NOMO-1 treated with DMSO at 0.1 percent for 48 hours (cell line): ENCODE measurements at regions not wholly inside any gene's neighbourhood (a gene's known extent, or its start where the extent isn't known, plus 50 kb on each side); places are given as distances from the start of the nearest gene placed in this dataset.

Source experiments
- DNase-seq: peaks from one replicate; lab custom pipeline; 2025; ENCODE audit not compliant: unreplicated experiment; lab: John Stamatoyannopoulos, UW

GRCh38 chr3:181457190-181457589 lies 254.5 kb upstream of the SOX2 start:
- DNase-seq: no peak

GRCh38 chr3:181455276-181455675 lies 256.4 kb upstream of the SOX2 start:
- no peak for DNase-seq

GRCh38 chr3:181454451-181455027 lies 257.2 kb upstream of the SOX2 start:
- no peak for DNase-seq

- DNase-seq: no peak
These were observed 265.0 kb upstream of the SOX2 start for GRCh38 chr3:181446741-181447140.

- no peak for DNase-seq
These were observed 269.7 kb upstream of the SOX2 start for GRCh38 chr3:181442066-181442465.

- no peak for DNase-seq
These were observed 278.7 kb upstream of the SOX2 start for GRCh38 chr3:181432992-181433391.

GRCh38 chr3:181431748-181432147 lies 280.0 kb upstream of the SOX2 start:
- DNase-seq: no peak

- DNase-seq: no peak
These were observed 286.7 kb upstream of the SOX2 start for GRCh38 chr3:181425074-181425473.

GRCh38 chr3:181418233-181418632 lies 293.5 kb upstream of the SOX2 start:
- DNase-seq: no peak

GRCh38 chr3:181417748-181418147 lies 294.0 kb upstream of the SOX2 start:
- peak; percentile 3 for DNase-seq

GRCh38 chr3:181410870-181411269 lies 300.9 kb upstream of the SOX2 start:
- no peak for DNase-seq

- no peak for DNase-seq
These were observed 307.7 kb upstream of the SOX2 start for GRCh38 chr3:181403876-181404660.

GRCh38 chr3:181402347-181402746 lies 309.4 kb upstream of the SOX2 start:
- no peak for DNase-seq

GRCh38 chr3:181384970-181385369 lies 326.8 kb upstream of the SOX2 start:
- no peak for DNase-seq

- no peak for DNase-seq
These were observed 328.0 kb upstream of the SOX2 start for GRCh38 chr3:181383760-181384159.

GRCh38 chr3:181383201-181383600 lies 328.5 kb upstream of the SOX2 start:
- no peak for DNase-seq

- no peak for DNase-seq
These were observed 329.1 kb upstream of the SOX2 start for GRCh38 chr3:181382656-181383055.

GRCh38 chr3:181379278-181379677 lies 332.4 kb upstream of the SOX2 start:
- DNase-seq: no peak

- DNase-seq: no peak
These were observed 342.1 kb upstream of the SOX2 start for GRCh38 chr3:181369637-181370036.

GRCh38 chr3:181363231-181363630 lies 348.5 kb upstream of the SOX2 start:
- DNase-seq: no peak

- no peak for DNase-seq
These were observed 349.3 kb upstream of the SOX2 start for GRCh38 chr3:181362378-181362777.

GRCh38 chr3:181358562-181358961 lies 353.2 kb upstream of the SOX2 start:
- no peak for DNase-seq

- DNase-seq: no peak
These were observed 353.7 kb upstream of the SOX2 start for GRCh38 chr3:181358060-181358459.
